ENCODE measurements at regions not wholly inside any gene's neighbourhood (a gene's known extent, or its start where the extent isn't known, plus 50 kb on each side); places are given as distances from the start of the nearest gene placed in this dataset.

GRCh38 chr4:95651891-95652290 is 103.1 kb upstream of the UNC5C start:
- no peak for DNase-seq

- no peak for DNase-seq
Observed at GRCh38 chr4:95644417-95644816, 95.6 kb upstream of the UNC5C start.

GRCh38 chr4:95643627-95644026 is 94.9 kb upstream of the UNC5C start:
- no peak for DNase-seq

- no peak for DNase-seq
Observed at GRCh38 chr4:95641571-95641970, 92.8 kb upstream of the UNC5C start.

GRCh38 chr4:95640311-95640710 is 91.5 kb upstream of the UNC5C start:
- no peak for DNase-seq

- no peak for DNase-seq
Observed at GRCh38 chr4:95638920-95639501, 90.2 kb upstream of the UNC5C start.

- DNase-seq = no peak
Observed at GRCh38 chr4:95637043-95637600, 88.3 kb upstream of the UNC5C start.

- no peak for DNase-seq
Observed at GRCh38 chr4:95636061-95636460, 87.3 kb upstream of the UNC5C start.

- DNase-seq = no peak
Observed at GRCh38 chr4:95627709-95628108, 78.9 kb upstream of the UNC5C start.

GRCh38 chr4:95627024-95627605 is 78.3 kb upstream of the UNC5C start:
- DNase-seq = no peak

GRCh38 chr4:95625020-95625419 is 76.2 kb upstream of the UNC5C start:
- no peak for DNase-seq

GRCh38 chr4:95619525-95620443 is 71.0 kb upstream of the UNC5C start:
- DNase-seq = no peak

- no peak for DNase-seq
Observed at GRCh38 chr4:95614684-95615205, 66.0 kb upstream of the UNC5C start.

GRCh38 chr4:95610061-95610569 is 61.3 kb upstream of the UNC5C start:
- DNase-seq = no peak

- no peak for DNase-seq
Observed at GRCh38 chr4:95606739-95607138, 58.0 kb upstream of the UNC5C start.

GRCh38 chr4:95603393-95603792 is 54.6 kb upstream of the UNC5C start:
- no peak for DNase-seq

- DNase-seq = no peak
Observed at GRCh38 chr4:95602872-95603271, 54.1 kb upstream of the UNC5C start.

GRCh38 chr4:95601356-95601755 is 52.6 kb upstream of the UNC5C start:
- no peak for DNase-seq

- no peak for DNase-seq
Observed at GRCh38 chr4:95599777-95600400, 51.1 kb upstream of the UNC5C start.

Measured in NCI-H345 (cell line).